ENCODE measurements at regions not wholly inside any gene's neighbourhood (a gene's known extent, or its start where the extent isn't known, plus 50 kb on each side); places are given as distances from the start of the nearest gene placed in this dataset.
"Not testable (repeated sequence)": the region's sequence is repeated elsewhere in the genome, so short reads cannot be mapped to it uniquely, and the experiment has no call there.

- no peak for TF ChIP-seq CTCF (IDR thresholded peaks at IDR 0.05; ENCODE audit: unreplicated experiment)
Measured at GRCh38 chr3:134102976-134103375, 73.3 kb upstream of the SLCO2A1 start.

DNA sequence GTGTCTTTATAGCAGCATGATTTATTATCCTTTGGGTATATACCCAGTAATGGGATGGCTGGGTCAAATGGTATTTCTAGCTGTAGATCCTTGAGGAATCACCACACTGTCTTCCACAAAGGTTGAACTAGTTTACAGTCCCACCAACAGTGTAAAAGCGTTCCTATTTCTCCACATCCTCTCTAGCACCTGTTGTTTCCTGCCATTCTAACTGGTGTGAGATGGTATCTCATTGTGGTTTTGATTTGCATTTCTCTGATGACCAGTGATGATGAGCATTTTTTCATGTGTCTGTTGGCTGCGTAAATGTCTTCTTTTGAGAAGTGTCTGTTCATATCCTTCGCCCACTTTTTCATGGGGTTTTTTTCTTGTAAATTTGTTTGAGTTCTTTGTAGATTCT, 66.5 kb upstream of the SLCO2A1 start:
- POLR2A ChIA-PET; H3K4me1 Mint-ChIP-seq (ENCODE audit: insufficient read depth, unreplicated experiment); H3K36me3 Mint-ChIP-seq (ENCODE audit: insufficient read depth, unreplicated experiment); H3K27me3 Mint-ChIP-seq (ENCODE audit: insufficient read depth, unreplicated experiment); DNase-seq (ENCODE audit: unreplicated experiment); intact Hi-C loops (cut with micrococcal nuclease); H3K27ac Mint-ChIP-seq (ENCODE audit: low read depth, unreplicated experiment); H3K4me3 Mint-ChIP-seq (ENCODE audit: unreplicated experiment); BruUV-seq (replicated peaks): not testable (repeated sequence)
- CTCF ChIA-PET: interaction anchor here (0.6 kb wide), 1 partner anchor 26 kb away, joined by 3 read pairs; no protein-coding TSS in a partner anchor
- peaks cover 16% of the 10 kb centered on the region for H3K9me3 Mint-ChIP-seq (ENCODE audit: unreplicated experiment)

More at GRCh38 chr3:134102976-134103375, 73.3 kb upstream of the SLCO2A1 start:
- peaks cover 35% of the 10 kb centered on the region for H3K9me3 Mint-ChIP-seq (ENCODE audit: unreplicated experiment)
- POLR2A ChIA-PET: no interaction called here
- peaks cover 4% of the 10 kb centered on the region for H3K36me3 Mint-ChIP-seq (ENCODE audit: insufficient read depth, unreplicated experiment)
- BruUV-seq (replicated peaks): no TSS peak
- H3K27me3 Mint-ChIP-seq (ENCODE audit: insufficient read depth, unreplicated experiment): no peaks in the 10 kb centered on the region
- H3K4me1 Mint-ChIP-seq (ENCODE audit: insufficient read depth, unreplicated experiment): no peaks in the 10 kb centered on the region
- CTCF ChIA-PET: no interaction called here
- no peak overlapping the region for H3K4me3 Mint-ChIP-seq (ENCODE audit: unreplicated experiment)
- DNase-seq (ENCODE audit: unreplicated experiment): no peak
- no peak overlapping the region for H3K27ac Mint-ChIP-seq (ENCODE audit: low read depth, unreplicated experiment)
- intact Hi-C loops (cut with micrococcal nuclease): no loop called here

DNA sequence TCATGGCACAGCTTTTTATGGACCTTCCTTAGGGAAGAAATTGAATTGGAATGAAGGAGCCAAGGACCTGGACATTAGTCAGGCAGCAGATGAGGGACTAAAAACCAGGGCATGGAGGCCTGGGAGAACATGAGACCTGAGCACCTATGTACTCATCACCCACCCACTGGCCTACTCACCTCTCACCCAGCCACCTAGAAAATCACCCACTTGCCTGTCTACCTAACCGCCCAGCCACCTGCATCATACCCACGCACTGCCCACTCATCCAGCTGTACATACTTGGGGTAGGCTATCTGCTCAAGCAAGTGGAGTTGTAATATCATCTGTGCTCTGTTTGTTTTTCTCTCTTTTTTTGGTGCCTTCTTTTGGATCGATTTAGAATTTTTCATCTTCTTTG, 65.3 kb upstream of the SLCO2A1 start:
- DNase-seq (ENCODE audit: unreplicated experiment): no peak
- CTCF ChIA-PET: interaction anchor here (0.6 to 0.9 kb wide), 3 partner anchors 12 to 210 kb away, joined by 3 to 4 read pairs (median 3); no protein-coding TSS in a partner anchor
- Mint-ChIP-seq H3K9me3 (ENCODE audit: unreplicated experiment) (peaks cover 8% of the 10 kb centered on the region), H3K4me3 (ENCODE audit: unreplicated experiment) (no peak overlapping the region), H3K27ac (ENCODE audit: low read depth, unreplicated experiment) (no peak overlapping the region), H3K27me3 (ENCODE audit: insufficient read depth, unreplicated experiment) (no peaks in the 10 kb centered on the region), H3K36me3 (ENCODE audit: insufficient read depth, unreplicated experiment) (no peaks in the 10 kb centered on the region), H3K4me1 (ENCODE audit: insufficient read depth, unreplicated experiment) (no peaks in the 10 kb centered on the region)
- intact Hi-C loops (cut with micrococcal nuclease): no loop called here
- POLR2A ChIA-PET: no interaction called here
- BruUV-seq (replicated peaks): no TSS peak
- TF ChIP-seq CTCF (IDR thresholded peaks at IDR 0.05; ENCODE audit: unreplicated experiment): no peak

DNA sequence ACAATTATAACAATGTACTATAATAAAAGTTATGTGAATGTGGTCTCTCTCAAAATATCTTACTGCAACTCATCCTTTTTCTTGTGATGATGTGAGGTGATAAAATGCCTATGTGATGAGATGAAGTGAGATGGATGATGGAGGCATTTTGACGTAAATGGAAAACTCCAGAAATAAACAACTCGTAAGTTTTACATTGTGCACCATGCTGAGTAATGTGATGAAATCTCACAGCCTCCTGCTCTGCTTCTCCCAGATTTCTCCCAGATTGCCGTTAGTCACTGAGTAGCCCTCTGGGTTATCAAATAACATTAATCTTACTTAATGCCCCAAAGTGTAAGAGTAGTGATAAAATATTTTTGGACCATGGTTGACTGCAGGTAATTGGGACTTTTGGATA, 64.8 kb upstream of the SLCO2A1 start:
- H3K27me3 Mint-ChIP-seq (ENCODE audit: insufficient read depth, unreplicated experiment): no peaks in the 10 kb centered on the region
- no peak for DNase-seq (ENCODE audit: unreplicated experiment)
- no TSS peak for BruUV-seq (replicated peaks)
- CTCF ChIA-PET: no interaction called here
- TF ChIP-seq CTCF (IDR thresholded peaks at IDR 0.05; ENCODE audit: unreplicated experiment): no peak
- no peaks in the 10 kb centered on the region for H3K4me1 Mint-ChIP-seq (ENCODE audit: insufficient read depth, unreplicated experiment)
- H3K9me3 Mint-ChIP-seq (ENCODE audit: unreplicated experiment): peaks cover 8% of the 10 kb centered on the region
- H3K4me3 Mint-ChIP-seq (ENCODE audit: unreplicated experiment): no peak overlapping the region
- POLR2A ChIA-PET: no interaction called here
- intact Hi-C loops (cut with micrococcal nuclease): no loop called here
- no peak overlapping the region for H3K27ac Mint-ChIP-seq (ENCODE audit: low read depth, unreplicated experiment)
- no peaks in the 10 kb centered on the region for H3K36me3 Mint-ChIP-seq (ENCODE audit: insufficient read depth, unreplicated experiment)

DNA sequence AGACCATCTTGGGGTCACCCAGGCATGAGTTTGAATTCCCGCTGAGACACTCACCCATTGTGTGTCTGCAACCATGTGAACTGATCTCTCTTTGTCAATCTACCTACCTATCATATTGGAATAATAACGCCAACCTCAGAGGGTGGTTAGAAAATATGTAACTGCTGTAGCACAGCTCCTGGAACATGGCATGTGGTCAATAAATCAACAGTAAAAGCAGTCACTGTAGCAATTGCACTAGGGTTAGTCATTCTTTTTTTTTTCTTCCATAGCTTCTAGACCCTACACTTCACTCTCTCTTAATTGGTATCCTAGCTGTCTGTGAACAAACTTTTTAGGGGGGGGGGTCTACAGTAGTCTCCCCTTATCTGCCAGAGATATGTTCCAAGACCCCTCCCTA, 64.2 kb upstream of the SLCO2A1 start:
- POLR2A ChIA-PET: no interaction called here
- Mint-ChIP-seq H3K4me1 (ENCODE audit: insufficient read depth, unreplicated experiment) (no peaks in the 10 kb centered on the region), H3K9me3 (ENCODE audit: unreplicated experiment) (peaks cover 8% of the 10 kb centered on the region), H3K4me3 (ENCODE audit: unreplicated experiment) (no peak overlapping the region), H3K27ac (ENCODE audit: low read depth, unreplicated experiment) (no peak overlapping the region), H3K36me3 (ENCODE audit: insufficient read depth, unreplicated experiment) (no peaks in the 10 kb centered on the region), H3K27me3 (ENCODE audit: insufficient read depth, unreplicated experiment) (no peaks in the 10 kb centered on the region)
- TF ChIP-seq CTCF (IDR thresholded peaks at IDR 0.05; ENCODE audit: unreplicated experiment): no peak
- intact Hi-C loops (cut with micrococcal nuclease): no loop called here
- no TSS peak for BruUV-seq (replicated peaks)
- DNase-seq (ENCODE audit: unreplicated experiment): no peak
- CTCF ChIA-PET: interaction anchor here (0.6 kb wide), 1 partner anchor 390 kb away, joined by 3 read pairs; no protein-coding TSS in a partner anchor

Measured in MCF 10A (cell line).